ENCODE measurements at regions not wholly inside any gene's neighbourhood (a gene's known extent, or its start where the extent isn't known, plus 50 kb on each side); places are given as distances from the start of the nearest gene placed in this dataset.

DNA sequence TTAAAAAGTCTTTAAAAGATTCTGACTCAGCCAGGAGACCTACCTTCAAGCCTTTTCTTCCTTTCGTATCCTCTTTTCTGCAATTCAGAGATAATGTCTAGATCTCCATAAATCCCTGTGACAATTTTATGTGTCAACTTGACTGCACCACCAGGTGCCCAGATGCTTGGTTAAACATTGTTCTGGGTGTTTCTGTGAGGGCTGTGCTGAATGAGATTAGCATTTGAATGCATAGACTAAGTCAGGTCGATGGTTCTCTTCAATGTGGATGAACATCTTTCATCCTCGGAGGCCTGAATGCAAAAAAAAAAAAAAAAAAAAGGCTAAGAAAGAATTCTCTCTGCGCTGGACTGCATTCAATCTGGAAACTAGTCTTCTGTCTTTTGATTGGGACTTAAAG, 1082.7 kb downstream of the NLGN4X start:
- TF ChIP-seq, protein P1, sequence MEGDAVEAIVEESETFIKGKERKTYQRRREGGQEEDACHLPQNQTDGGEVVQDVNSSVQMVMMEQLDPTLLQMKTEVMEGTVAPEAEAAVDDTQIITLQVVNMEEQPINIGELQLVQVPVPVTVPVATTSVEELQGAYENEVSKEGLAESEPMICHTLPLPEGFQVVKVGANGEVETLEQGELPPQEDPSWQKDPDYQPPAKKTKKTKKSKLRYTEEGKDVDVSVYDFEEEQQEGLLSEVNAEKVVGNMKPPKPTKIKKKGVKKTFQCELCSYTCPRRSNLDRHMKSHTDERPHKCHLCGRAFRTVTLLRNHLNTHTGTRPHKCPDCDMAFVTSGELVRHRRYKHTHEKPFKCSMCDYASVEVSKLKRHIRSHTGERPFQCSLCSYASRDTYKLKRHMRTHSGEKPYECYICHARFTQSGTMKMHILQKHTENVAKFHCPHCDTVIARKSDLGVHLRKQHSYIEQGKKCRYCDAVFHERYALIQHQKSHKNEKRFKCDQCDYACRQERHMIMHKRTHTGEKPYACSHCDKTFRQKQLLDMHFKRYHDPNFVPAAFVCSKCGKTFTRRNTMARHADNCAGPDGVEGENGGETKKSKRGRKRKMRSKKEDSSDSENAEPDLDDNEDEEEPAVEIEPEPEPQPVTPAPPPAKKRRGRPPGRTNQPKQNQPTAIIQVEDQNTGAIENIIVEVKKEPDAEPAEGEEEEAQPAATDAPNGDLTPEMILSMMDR (IDR thresholded peaks at IDR 0.05) = no peak
- no peak for TF ChIP-seq POLR2A (IDR thresholded peaks at IDR 0.05)

Data from Peyer's patch (tissue), 4 donors.